WTC11 (cell line): ENCODE measurements at regions not wholly inside any gene's neighbourhood (a gene's known extent, or its start where the extent isn't known, plus 50 kb on each side); places are given as distances from the start of the nearest gene placed in this dataset.

ENCODE experiments used
- ATAC-seq: fragments of 200-7000 bp; cut with Tn5 transposase; 2 replicates; pipeline ENCODE4 v1.10.0; 2021; ENCODE audit warnings: mild to moderate bottlenecking, moderate library complexity
- CTCF ChIA-PET: fragments of 300-600 bp; sonication (Branson Sonifier 250); formaldehyde crosslinking; loops from one replicate; lab custom pipeline; 2021; ENCODE audit warnings: antibody characterized with exemption; lab: Charles Lee
- POLR2A ChIA-PET: fragments of 350-600 bp; sonication (Branson Sonifier 250); formaldehyde crosslinking; loops from one replicate; lab custom pipeline; 2021; ENCODE audit warnings: antibody characterized with exemption; lab: Charles Lee
- DNase-seq: peaks from one replicate; pipeline ENCODE4 v3.0.0; 2021; ENCODE audit warnings: low spot score
- H3K27ac Mint-ChIP-seq: 2 replicates; pipeline ENCODE4 v1.8.0; 2021; ENCODE audit warnings: mixed read lengths
- H3K27me3 Mint-ChIP-seq: 2 replicates; pipeline ENCODE4 v1.8.0; 2021; ENCODE audit warnings: low read depth, mild to moderate bottlenecking, moderate library complexity, mixed read lengths
- H3K36me3 Mint-ChIP-seq: 2 replicates; pipeline ENCODE4 v1.8.0; 2021; ENCODE audit warnings: mixed read lengths
- H3K4me1 Mint-ChIP-seq: 2 replicates; pipeline ENCODE4 v1.8.0; 2022; ENCODE audit warnings: mixed read lengths
- H3K4me3 Mint-ChIP-seq: 2 replicates; pipeline ENCODE4 v1.8.0; 2021; ENCODE audit warnings: mild to moderate bottlenecking, moderate library complexity, mixed read lengths
- H3K9me3 Mint-ChIP-seq: 2 replicates; pipeline ENCODE4 v1.8.0; 2021; ENCODE audit warnings: mixed read lengths
- MYBL2 ChIP-seq: sonication (generic); formaldehyde crosslinking; IDR thresholded peaks from 2 replicates; pipeline ENCODE4 v1.8.1; 2023; ENCODE audit warnings: mild to moderate bottlenecking, moderate library complexity, missing genetic modification reagents
- NFE2L1 ChIP-seq: sonication (generic); formaldehyde crosslinking; IDR thresholded peaks from 2 replicates; pipeline ENCODE4 v1.8.1; 2023; ENCODE audit warnings: missing genetic modification reagents
- NFYB ChIP-seq: sonication (generic); formaldehyde crosslinking; conservative IDR thresholded peaks from 2 replicates; pipeline ENCODE4 v1.8.0; 2022; ENCODE audit warnings: low read depth, missing genetic modification reagents
- NR2C2 ChIP-seq: sonication (generic); formaldehyde crosslinking; IDR thresholded peaks from 2 replicates; pipeline ENCODE4 v1.8.0; 2022; ENCODE audit warnings: mild to moderate bottlenecking, missing genetic modification reagents
- NR3C1 ChIP-seq: sonication (generic); formaldehyde crosslinking; conservative IDR thresholded peaks from 2 replicates; pipeline ENCODE4 v1.8.1; 2023; ENCODE audit warnings: low read depth, mild to moderate bottlenecking, missing genetic modification reagents
- PRRX2 ChIP-seq: fragments of 250-450 bp; sonication (Bioruptor Pico); IDR thresholded peaks from 2 replicates; pipeline ENCODE4 v1.8.0; 2021; ENCODE audit warnings: mild to moderate bottlenecking
- SMAD3 ChIP-seq: sonication (generic); formaldehyde crosslinking; IDR thresholded peaks from 2 replicates; pipeline ENCODE4 v1.8.0; 2022; ENCODE audit warnings: missing genetic modification reagents, mild to moderate bottlenecking, borderline replicate concordance
- TP53 ChIP-seq: sonication (generic); formaldehyde crosslinking; IDR thresholded peaks from 2 replicates; pipeline ENCODE4 v1.8.1; 2023; ENCODE audit warnings: mild to moderate bottlenecking, missing genetic modification reagents
- ZNF232 ChIP-seq: sonication (generic); formaldehyde crosslinking; IDR thresholded peaks from 2 replicates; pipeline ENCODE4 v1.8.0; 2022; ENCODE audit warnings: mild to moderate bottlenecking, missing genetic modification reagents
- ZNF671 ChIP-seq: fragments of 250-450 bp; sonication (Bioruptor Pico); IDR thresholded peaks from 2 replicates; pipeline ENCODE4 v1.8.0; 2021; ENCODE audit warnings: mild to moderate bottlenecking
- TF ChIP-seq, protein P1 (sequence below): fragments of 250-450 bp; sonication (Bioruptor Pico); conservative IDR thresholded peaks from 2 replicates; pipeline ENCODE4 v1.9.0; 2021; ENCODE audit warnings: mild to moderate bottlenecking
- TF ChIP-seq, protein P2 (sequence below): sonication (generic); formaldehyde crosslinking; IDR thresholded peaks from 2 replicates; pipeline ENCODE4 v1.8.1; 2023; ENCODE audit warnings: mild to moderate bottlenecking, missing genetic modification reagents, moderate library complexity
- TF ChIP-seq, protein P3 (sequence below): fragments of 250-450 bp; sonication (Bioruptor Pico); IDR thresholded peaks from 2 replicates; pipeline ENCODE4 v2.1.2; 2022; ENCODE audit warnings: mild to moderate bottlenecking, moderate library complexity
- TF ChIP-seq, protein P4 (sequence below): sonication (generic); formaldehyde crosslinking; IDR thresholded peaks from 2 replicates; pipeline ENCODE4 v1.8.1; 2023; ENCODE audit warnings: mild to moderate bottlenecking, missing genetic modification reagents, moderate library complexity
- TF ChIP-seq, protein P5 (sequence below): sonication (generic); formaldehyde crosslinking; conservative IDR thresholded peaks from 2 replicates; pipeline ENCODE4 v1.8.1; 2022; ENCODE audit warnings: mild to moderate bottlenecking, missing genetic modification reagents
- TF ChIP-seq, protein P6 (sequence below): sonication (generic); formaldehyde crosslinking; IDR thresholded peaks from 2 replicates; pipeline ENCODE4 v1.8.1; 2022; ENCODE audit warnings: mild to moderate bottlenecking, moderate library complexity, missing genetic modification reagents

DNA sequence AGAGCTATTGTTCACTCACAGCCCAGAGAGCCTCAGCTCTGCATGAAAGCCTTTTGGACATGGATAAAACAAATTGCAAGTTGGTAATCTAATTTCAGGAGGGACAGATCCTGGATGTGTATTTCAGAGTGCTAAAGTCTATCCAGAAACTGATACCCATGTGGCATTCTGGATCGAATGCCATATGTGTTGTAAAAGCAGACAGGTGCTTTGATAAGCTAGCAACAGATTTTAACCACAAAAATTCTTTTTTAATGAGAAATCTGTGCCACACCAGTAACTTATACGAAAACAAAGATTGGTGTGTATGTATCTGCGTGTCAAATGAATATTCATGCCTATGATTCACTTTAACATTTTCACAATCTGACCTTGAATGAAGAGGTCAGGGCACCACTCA lies 936.6 kb upstream of the MAP3K7 start:
- no peaks in the 10 kb centered on the region for H3K27me3 Mint-ChIP-seq
- ChIA-PET POLR2A (no interaction called here), CTCF (interaction anchor here (3.2 kb wide), 1 partner anchor 11 kb away, joined by 15 read pairs; no protein-coding TSS in a partner anchor)

DNA sequence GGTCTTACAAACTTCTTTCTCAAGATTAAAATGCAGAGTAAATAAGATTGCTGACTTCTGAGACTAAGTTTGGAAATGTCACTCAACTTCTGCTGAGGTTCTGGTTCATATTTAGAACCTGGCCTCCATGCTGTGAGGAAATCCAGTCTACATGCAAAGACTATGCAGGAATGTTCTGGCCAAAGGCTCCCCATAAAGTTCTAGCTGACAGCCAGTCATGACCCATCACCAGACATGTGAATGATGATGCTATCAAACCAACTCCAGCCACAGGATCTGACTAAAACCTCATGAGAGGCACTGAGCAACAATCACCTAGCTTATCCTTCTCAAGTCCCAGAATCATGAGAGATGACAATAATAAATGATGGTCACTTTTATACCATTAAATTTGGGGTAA lies 935.1 kb upstream of the MAP3K7 start:
- H3K4me3 Mint-ChIP-seq = no peak overlapping the region
- H3K9me3 Mint-ChIP-seq = no peaks in the 10 kb centered on the region
- no peaks in the 10 kb centered on the region for H3K4me1 Mint-ChIP-seq
- ATAC-seq = no peak
- no peak overlapping the region for H3K27ac Mint-ChIP-seq
- no peak for TF ChIP-seq PRRX2 (CRISPR knock-in tag)
- no peak for TF ChIP-seq SMAD3 (CRISPR knock-in tag)
- no peak for TF ChIP-seq MYBL2
- TF ChIP-seq, protein P1, sequence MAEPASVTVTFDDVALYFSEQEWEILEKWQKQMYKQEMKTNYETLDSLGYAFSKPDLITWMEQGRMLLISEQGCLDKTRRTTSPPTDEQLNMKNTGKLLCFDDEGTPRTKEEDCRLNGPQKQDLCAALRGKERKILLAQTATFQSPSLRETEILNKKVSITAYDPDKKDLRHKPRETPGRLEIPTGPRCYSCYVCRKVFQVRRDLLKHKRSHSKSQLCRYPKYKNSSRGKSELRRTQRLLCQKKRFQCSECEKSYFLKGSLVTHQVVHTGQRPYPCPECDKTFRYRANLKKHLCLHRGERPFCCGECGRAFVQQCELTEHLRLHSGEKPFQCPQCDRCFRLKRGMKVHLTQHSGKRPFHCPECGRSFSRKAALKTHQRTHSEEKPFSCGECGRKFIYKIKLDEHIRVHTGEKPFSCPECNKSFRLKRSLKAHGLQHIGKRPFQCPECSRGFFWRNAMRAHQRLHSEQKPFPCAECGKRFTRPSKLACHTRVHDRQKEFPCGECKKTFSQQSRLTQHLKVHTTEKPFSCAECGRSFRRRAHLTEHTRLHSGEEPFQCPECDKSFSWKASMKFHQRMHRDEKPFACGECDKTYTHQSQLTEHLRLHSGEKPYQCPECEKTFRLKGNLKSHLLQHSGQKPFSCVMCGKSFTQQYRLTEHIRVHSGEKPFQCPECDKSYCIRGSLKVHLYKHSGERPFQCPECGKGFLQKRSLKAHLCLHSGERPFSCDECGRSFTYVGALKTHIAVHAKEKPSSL = no peak
- TF ChIP-seq NFYB (CRISPR knock-in tag) = no peak
- no peak for TF ChIP-seq ZNF671
- TF ChIP-seq, protein P2, sequence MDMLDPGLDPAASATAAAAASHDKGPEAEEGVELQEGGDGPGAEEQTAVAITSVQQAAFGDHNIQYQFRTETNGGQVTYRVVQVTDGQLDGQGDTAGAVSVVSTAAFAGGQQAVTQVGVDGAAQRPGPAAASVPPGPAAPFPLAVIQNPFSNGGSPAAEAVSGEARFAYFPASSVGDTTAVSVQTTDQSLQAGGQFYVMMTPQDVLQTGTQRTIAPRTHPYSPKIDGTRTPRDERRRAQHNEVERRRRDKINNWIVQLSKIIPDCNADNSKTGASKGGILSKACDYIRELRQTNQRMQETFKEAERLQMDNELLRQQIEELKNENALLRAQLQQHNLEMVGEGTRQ (CRISPR knock-in tag) = no peak
- TF ChIP-seq, protein P3, sequence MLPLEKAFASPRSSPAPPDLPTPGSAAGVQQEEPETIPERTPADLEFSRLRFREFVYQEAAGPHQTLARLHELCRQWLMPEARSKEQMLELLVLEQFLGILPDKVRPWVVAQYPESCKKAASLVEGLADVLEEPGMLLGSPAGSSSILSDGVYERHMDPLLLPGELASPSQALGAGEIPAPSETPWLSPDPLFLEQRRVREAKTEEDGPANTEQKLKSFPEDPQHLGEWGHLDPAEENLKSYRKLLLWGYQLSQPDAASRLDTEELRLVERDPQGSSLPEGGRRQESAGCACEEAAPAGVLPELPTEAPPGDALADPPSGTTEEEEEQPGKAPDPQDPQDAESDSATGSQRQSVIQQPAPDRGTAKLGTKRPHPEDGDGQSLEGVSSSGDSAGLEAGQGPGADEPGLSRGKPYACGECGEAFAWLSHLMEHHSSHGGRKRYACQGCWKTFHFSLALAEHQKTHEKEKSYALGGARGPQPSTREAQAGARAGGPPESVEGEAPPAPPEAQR = no peak
- TF ChIP-seq, protein P4, sequence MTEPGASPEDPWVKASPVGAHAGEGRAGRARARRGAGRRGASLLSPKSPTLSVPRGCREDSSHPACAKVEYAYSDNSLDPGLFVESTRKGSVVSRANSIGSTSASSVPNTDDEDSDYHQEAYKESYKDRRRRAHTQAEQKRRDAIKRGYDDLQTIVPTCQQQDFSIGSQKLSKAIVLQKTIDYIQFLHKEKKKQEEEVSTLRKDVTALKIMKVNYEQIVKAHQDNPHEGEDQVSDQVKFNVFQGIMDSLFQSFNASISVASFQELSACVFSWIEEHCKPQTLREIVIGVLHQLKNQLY (CRISPR knock-in tag) = no peak
- TF ChIP-seq, protein P5, sequence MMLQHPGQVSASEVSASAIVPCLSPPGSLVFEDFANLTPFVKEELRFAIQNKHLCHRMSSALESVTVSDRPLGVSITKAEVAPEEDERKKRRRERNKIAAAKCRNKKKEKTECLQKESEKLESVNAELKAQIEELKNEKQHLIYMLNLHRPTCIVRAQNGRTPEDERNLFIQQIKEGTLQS (CRISPR knock-in tag) = no peak
- CTCF ChIA-PET = interaction anchor here (0.8 to 3.2 kb wide), 2 partner anchors 12 to 13 kb away, joined by 4 to 15 read pairs; no protein-coding TSS in a partner anchor
- no peak for DNase-seq
- no peaks in the 10 kb centered on the region for H3K36me3 Mint-ChIP-seq
- no peaks in the 10 kb centered on the region for H3K27me3 Mint-ChIP-seq
- POLR2A ChIA-PET = no interaction called here

More for the DNA sequence above, 936.6 kb upstream of the MAP3K7 start:
- no peaks in the 10 kb centered on the region for H3K36me3 Mint-ChIP-seq
- no peak overlapping the region for H3K27ac Mint-ChIP-seq
- no peak for TF ChIP-seq MYBL2
- TF ChIP-seq, protein P3 = no peak
- TF ChIP-seq TP53 (CRISPR knock-in tag) = no peak
- TF ChIP-seq, protein P5 (CRISPR knock-in tag) = no peak
- TF ChIP-seq NR2C2 (CRISPR knock-in tag) = no peak
- TF ChIP-seq NFE2L1 = no peak
- TF ChIP-seq, protein P6, sequence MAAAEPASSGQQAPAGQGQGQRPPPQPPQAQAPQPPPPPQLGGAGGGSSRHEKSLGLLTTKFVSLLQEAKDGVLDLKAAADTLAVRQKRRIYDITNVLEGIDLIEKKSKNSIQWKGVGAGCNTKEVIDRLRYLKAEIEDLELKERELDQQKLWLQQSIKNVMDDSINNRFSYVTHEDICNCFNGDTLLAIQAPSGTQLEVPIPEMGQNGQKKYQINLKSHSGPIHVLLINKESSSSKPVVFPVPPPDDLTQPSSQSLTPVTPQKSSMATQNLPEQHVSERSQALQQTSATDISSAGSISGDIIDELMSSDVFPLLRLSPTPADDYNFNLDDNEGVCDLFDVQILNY = no peak
- TF ChIP-seq ZNF232 (CRISPR knock-in tag) = no peak
- no peak for TF ChIP-seq NR3C1
- no peak overlapping the region for H3K4me3 Mint-ChIP-seq
- H3K4me1 Mint-ChIP-seq = no peaks in the 10 kb centered on the region
- H3K9me3 Mint-ChIP-seq = peaks cover 10% of the 10 kb centered on the region
- ATAC-seq (no peak), DNase-seq (no peak)
